DMS153 treated with DMSO at 0.1 percent for 48 hours (cell line): ENCODE measurements at regions not wholly inside any gene's neighbourhood (a gene's known extent, or its start where the extent isn't known, plus 50 kb on each side); places are given as distances from the start of the nearest gene placed in this dataset.

Source experiments
- DNase-seq: peaks from one replicate; lab custom pipeline; 2025; ENCODE audit not compliant: unreplicated experiment; lab: John Stamatoyannopoulos, UW

- DNase-seq, result no peak
These were observed 56.3 kb downstream of the SLC24A2 start for GRCh38 chr9:19732441-19732951.

- no peak for DNase-seq
These were observed 60.7 kb downstream of the SLC24A2 start for GRCh38 chr9:19728101-19728500.

GRCh38 chr9:19725970-19726369 lies 62.9 kb downstream of the SLC24A2 start:
- no peak for DNase-seq

GRCh38 chr9:19720377-19720776 lies 68.5 kb downstream of the SLC24A2 start:
- DNase-seq, result no peak

- DNase-seq, result no peak
These were observed 85.1 kb downstream of the SLC24A2 start for GRCh38 chr9:19703702-19704101.

- DNase-seq, result no peak
These were observed 86.8 kb downstream of the SLC24A2 start for GRCh38 chr9:19701991-19702390.

- no peak for DNase-seq
These were observed 87.6 kb downstream of the SLC24A2 start for GRCh38 chr9:19701274-19701673.

- no peak for DNase-seq
These were observed 88.1 kb downstream of the SLC24A2 start for GRCh38 chr9:19700699-19701098.

GRCh38 chr9:19699756-19700155 lies 89.1 kb downstream of the SLC24A2 start:
- DNase-seq, result no peak

GRCh38 chr9:19698960-19699359 lies 89.9 kb downstream of the SLC24A2 start:
- no peak for DNase-seq

- no peak for DNase-seq
These were observed 94.2 kb downstream of the SLC24A2 start for GRCh38 chr9:19694601-19695000.

- DNase-seq, result no peak
These were observed 98.7 kb downstream of the SLC24A2 start for GRCh38 chr9:19690128-19690527.

GRCh38 chr9:19689328-19690101 lies 99.3 kb downstream of the SLC24A2 start:
- DNase-seq, result no peak

GRCh38 chr9:19683715-19684114 lies 105.1 kb downstream of the SLC24A2 start:
- DNase-seq, result no peak

- no peak for DNase-seq
These were observed 106.4 kb downstream of the SLC24A2 start for GRCh38 chr9:19682397-19682796.

- no peak for DNase-seq
These were observed 107.0 kb downstream of the SLC24A2 start for GRCh38 chr9:19681846-19682245.

GRCh38 chr9:19677924-19678323 lies 110.9 kb downstream of the SLC24A2 start:
- DNase-seq, result no peak

GRCh38 chr9:19675492-19675891 lies 113.3 kb downstream of the SLC24A2 start:
- DNase-seq, result no peak

- no peak for DNase-seq
These were observed 122.3 kb downstream of the SLC24A2 start for GRCh38 chr9:19666575-19666974.

- DNase-seq, result no peak
These were observed 123.5 kb downstream of the SLC24A2 start for GRCh38 chr9:19665146-19665863.

GRCh38 chr9:19663570-19663969 lies 125.3 kb downstream of the SLC24A2 start:
- no peak for DNase-seq

GRCh38 chr9:19662213-19662612 lies 126.6 kb downstream of the SLC24A2 start:
- no peak for DNase-seq
